ENCODE measurements at regions not wholly inside any gene's neighbourhood (a gene's known extent, or its start where the extent isn't known, plus 50 kb on each side); places are given as distances from the start of the nearest gene placed in this dataset.

DNA sequence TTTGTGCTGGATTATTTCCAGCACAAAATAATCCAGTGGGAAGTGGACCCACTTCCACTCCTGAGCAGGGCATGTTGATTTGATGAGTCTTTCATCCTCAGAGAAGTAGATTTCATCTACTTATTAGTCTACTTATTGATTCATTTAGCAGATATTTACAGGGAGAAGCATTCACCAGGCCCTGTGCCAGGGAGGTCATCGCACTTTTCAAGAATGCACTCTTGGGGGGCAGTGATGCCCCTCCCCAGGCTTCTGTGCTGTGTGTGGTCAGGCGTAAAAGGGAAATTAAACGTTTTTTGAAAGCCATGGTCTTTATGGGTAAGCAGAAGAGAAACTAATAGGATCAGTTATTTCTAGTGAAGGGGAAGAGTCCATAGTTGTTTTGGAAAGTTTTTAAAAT lies 610.7 kb upstream of the TMEM132C start:
- no peak for TF ChIP-seq CTCF (IDR thresholded peaks at IDR 0.05; ENCODE audit: control extremely low read depth in 1 of 3, insufficient read depth in 1 of 3, low read depth in 1 of 3, low read length in 3 of 3)
- no peak for TF ChIP-seq POLR2A (IDR thresholded peaks at IDR 0.05; ENCODE audit: control extremely low read depth in 1 of 2, low read depth in 2 of 2, low read length in 2 of 2)
- TF ChIP-seq KDM5A (IDR thresholded peaks at IDR 0.05; ENCODE audit: low read length) = no peak
- TF ChIP-seq PHF8 (conservative IDR thresholded peaks at IDR 0.05; ENCODE audit: low read depth, low read length) = no peak
- no peak for TF ChIP-seq EZH2 (IDR thresholded peaks at IDR 0.05; ENCODE audit: low read depth, low read length, severe bottlenecking)
